Smooth muscle cell (in vitro differentiated cells): ENCODE measurements at regions not wholly inside any gene's neighbourhood (a gene's known extent, or its start where the extent isn't known, plus 50 kb on each side); places are given as distances from the start of the nearest gene placed in this dataset.

ENCODE experiments used
- DNase-seq: peaks from one replicate; lab custom pipeline; 2025; ENCODE audit not compliant: unreplicated experiment; lab: John Stamatoyannopoulos, UW
- H2AFZ ChIP-seq: fragments of 200-600 bp; sonication (generic); 2 replicates; pipeline ENCODE4 v1.6.0; 2016; ENCODE audit warnings: antibody characterized with exemption, low read depth, mild to moderate bottlenecking
- H3F3A ChIP-seq: fragments of 200-600 bp; sonication (generic); 2 replicates; pipeline ENCODE4 v1.6.0; 2017; ENCODE audit warnings: antibody characterized with exemption, low read depth
- H3K27ac ChIP-seq: fragments of 200-600 bp; sonication (generic); 2 replicates; pipeline ENCODE4 v1.5.1; 2016; ENCODE audit warnings: low read depth, mild to moderate bottlenecking
- H3K27me3 ChIP-seq: fragments of 200-600 bp; sonication (generic); 2 replicates; pipeline ENCODE4 v1.6.1; 2016; ENCODE audit warnings: low read depth, mild to moderate bottlenecking
- H3K36me3 ChIP-seq: fragments of 200-600 bp; sonication (generic); 2 replicates; pipeline ENCODE4 v1.5.1; 2016; ENCODE audit warnings: low read depth
- H3K4me1 ChIP-seq: fragments of 200-600 bp; sonication (generic); 2 replicates; pipeline ENCODE4 v1.5.1; 2016; ENCODE audit warnings: low read depth
- H3K4me2 ChIP-seq: fragments of 200-600 bp; sonication (generic); 2 replicates; pipeline ENCODE4 v1.6.0; 2016; ENCODE audit warnings: mild to moderate bottlenecking
- H3K4me3 ChIP-seq: fragments of 200-600 bp; sonication (generic); 2 replicates; pipeline ENCODE4 v1.5.1; 2016; ENCODE audit warnings: mild to moderate bottlenecking
- H3K79me2 ChIP-seq: fragments of 200-600 bp; sonication (generic); 2 replicates; pipeline ENCODE4 v1.6.0; 2016; ENCODE audit warnings: low read depth, mild to moderate bottlenecking
- H3K9ac ChIP-seq: fragments of 200-600 bp; sonication (generic); 2 replicates; pipeline ENCODE4 v1.6.0; 2016; ENCODE audit warnings: low read depth
- H3K9me3 ChIP-seq: fragments of 200-600 bp; sonication (generic); replicated peaks from 2 replicates; pipeline ENCODE4 v1.5.1; 2016; ENCODE audit warnings: low read depth
- H4K20me1 ChIP-seq: fragments of 200-600 bp; sonication (generic); 2 replicates; pipeline ENCODE4 v1.6.0; 2016; ENCODE audit warnings: low read depth
- CTCF ChIP-seq: fragments of 200-600 bp; sonication (generic); IDR thresholded peaks from 2 replicates; pipeline ENCODE4 v1.5.1; 2017; ENCODE audit warnings: borderline replicate concordance, mild to moderate bottlenecking, antibody characterized with exemption; ENCODE audit not compliant: insufficient read depth, poor library complexity, severe bottlenecking
- WGBS: methylation state at CpG from one replicate; pipeline ENCODE4 v1.1.7; 2016; ENCODE audit warnings: low lambda C conversion rate; 5-methylcytosine and 5-hydroxymethylcytosine counted together

- no peak for TF ChIP-seq CTCF
- Histone ChIP-seq H3F3A (no peaks in the 10 kb centered on the region), H3K4me1 (no peaks in the 10 kb centered on the region), H3K4me3 (no peak overlapping the region), H3K9me3 (no peaks in the 10 kb centered on the region), H3K9ac (no peak overlapping the region), H3K79me2 (no peaks in the 10 kb centered on the region), H3K36me3 (no peaks in the 10 kb centered on the region), H3K27me3 (no peaks in the 10 kb centered on the region), H3K4me2 (no peak overlapping the region), H3K27ac (no peak overlapping the region), H4K20me1 (no peaks in the 10 kb centered on the region), H2AFZ (no peak overlapping the region)
- whole genome bisulfite sequencing, result 81% methylated on average over 3 of the region's 3 CpGs
- DNase-seq, result no peak
These were observed 942.5 kb upstream of the ZWINT start for GRCh38 chr10:57303566-57303965.

GRCh38 chr10:57300718-57301117, 939.7 kb upstream of the ZWINT start:
- H2AFZ ChIP-seq, result no peak overlapping the region

GRCh38 chr10:57294698-57295097, 933.6 kb upstream of the ZWINT start:
- 93% methylated on average over 1 of the region's 1 CpG for WGBS
- no peaks in the 10 kb centered on the region for H3K79me2 ChIP-seq
- no peaks in the 10 kb centered on the region for H3K4me1 ChIP-seq
- TF ChIP-seq CTCF, result no peak
- no peaks in the 10 kb centered on the region for H3F3A ChIP-seq
- no peaks in the 10 kb centered on the region for H3K27me3 ChIP-seq
- no peak overlapping the region for H3K4me3 ChIP-seq
- H3K4me2 ChIP-seq, result no peak overlapping the region
- H3K27ac ChIP-seq, result no peak overlapping the region
- no peaks in the 10 kb centered on the region for H3K9me3 ChIP-seq
- no peak for DNase-seq
- H4K20me1 ChIP-seq, result no peaks in the 10 kb centered on the region
- H2AFZ ChIP-seq, result no peak overlapping the region
- no peaks in the 10 kb centered on the region for H3K36me3 ChIP-seq
- no peak overlapping the region for H3K9ac ChIP-seq

More at GRCh38 chr10:57300718-57301117, 939.7 kb upstream of the ZWINT start:
- 88% methylated on average over 3 of the region's 3 CpGs for WGBS
- no peak for TF ChIP-seq CTCF
- DNase-seq, result no peak
- no peak overlapping the region for H3K4me2 ChIP-seq
- no peaks in the 10 kb centered on the region for H3K9me3 ChIP-seq
- H3K79me2 ChIP-seq, result no peaks in the 10 kb centered on the region
- H3K4me1 ChIP-seq, result no peaks in the 10 kb centered on the region
- no peaks in the 10 kb centered on the region for H3K36me3 ChIP-seq
- no peaks in the 10 kb centered on the region for H3F3A ChIP-seq
- no peaks in the 10 kb centered on the region for H4K20me1 ChIP-seq
- H3K27ac ChIP-seq, result no peak overlapping the region
- no peak overlapping the region for H3K4me3 ChIP-seq
- H3K9ac ChIP-seq, result no peak overlapping the region
- H3K27me3 ChIP-seq, result no peaks in the 10 kb centered on the region

GRCh38 chr10:57288754-57289153, 927.7 kb upstream of the ZWINT start:
- Histone ChIP-seq H3K4me1 (no peaks in the 10 kb centered on the region), H4K20me1 (no peaks in the 10 kb centered on the region), H3K4me3 (no peak overlapping the region), H3K9me3 (no peaks in the 10 kb centered on the region), H2AFZ (no peak overlapping the region), H3K4me2 (no peak overlapping the region), H3K27ac (no peak overlapping the region), H3K9ac (no peak overlapping the region), H3K27me3 (no peaks in the 10 kb centered on the region), H3K79me2 (no peaks in the 10 kb centered on the region), H3F3A (no peaks in the 10 kb centered on the region), H3K36me3 (no peaks in the 10 kb centered on the region)
- DNase-seq, result no peak
- TF ChIP-seq CTCF, result no peak
